Central memory CD8-positive, alpha-beta T cell (primary cell): ENCODE measurements at regions not wholly inside any gene's neighbourhood (a gene's known extent, or its start where the extent isn't known, plus 50 kb on each side); places are given as distances from the start of the nearest gene placed in this dataset.

Source experiments
- ATAC-seq: fragments of 150-1000 bp; cut with Tn5 transposase; replicated peaks from 2 replicates; pipeline ENCODE4 v1.10.0; 2022; ENCODE audit warnings: mild to moderate bottlenecking, moderate FRiP score, moderate number of reproducible peaks; ENCODE audit not compliant: poor library complexity, severe bottlenecking; ENCODE audit errors: extremely low read depth
- DNase-seq, 2 donors: peaks; one replicate each; pipeline ENCODE4 v3.0.0; 2021; ENCODE audit warnings: low spot score in 2 of 2
- H3K27ac Mint-ChIP-seq: one replicate; pipeline ENCODE4 v1.8.0; 2022; ENCODE audit warnings: low read depth, mild to moderate bottlenecking, moderate library complexity, mixed read lengths
- H3K27me3 Mint-ChIP-seq: one replicate; pipeline ENCODE4 v1.8.0; 2022; ENCODE audit warnings: mixed read lengths
- H3K36me3 Mint-ChIP-seq: one replicate; pipeline ENCODE4 v1.8.0; 2022; ENCODE audit warnings: mild to moderate bottlenecking, moderate library complexity, mixed read lengths; ENCODE audit not compliant: insufficient read depth
- H3K4me1 Mint-ChIP-seq: one replicate; pipeline ENCODE4 v1.8.0; 2022; ENCODE audit warnings: mixed read lengths
- H3K4me3 Mint-ChIP-seq: one replicate; pipeline ENCODE4 v1.8.0; 2022; ENCODE audit warnings: mild to moderate bottlenecking, moderate library complexity, mixed read lengths
- H3K9me3 Mint-ChIP-seq: one replicate; pipeline ENCODE4 v1.8.0; 2022; ENCODE audit warnings: mixed read lengths

DNA sequence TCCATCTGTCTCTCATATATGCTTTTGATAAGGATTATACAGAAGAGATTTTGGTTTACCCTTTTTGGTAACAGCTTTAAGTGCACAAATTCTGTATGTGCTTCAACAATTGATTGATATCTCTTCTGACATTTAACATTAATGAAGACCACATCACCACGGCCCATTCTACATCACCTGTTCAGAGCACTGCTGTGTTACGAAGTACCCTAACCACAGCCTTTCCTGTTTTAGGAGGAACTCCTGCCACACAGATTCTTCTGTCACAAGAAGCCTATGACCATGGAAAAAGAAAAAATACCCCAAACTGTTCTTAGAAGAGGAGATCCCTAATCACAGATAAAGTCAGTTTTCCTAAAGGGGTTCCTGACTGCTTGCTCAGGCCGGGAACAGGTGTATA lies 170.1 kb downstream of the NSUN3 start:
- H3K36me3 Mint-ChIP-seq = no peaks in the 10 kb centered on the region
- no peak for ATAC-seq
- H3K4me3 Mint-ChIP-seq = no peak overlapping the region
- H3K27ac Mint-ChIP-seq = no peak overlapping the region
- H3K27me3 Mint-ChIP-seq = no peaks in the 10 kb centered on the region
- H3K9me3 Mint-ChIP-seq = peaks cover under 1% of the 10 kb centered on the region
- DNase-seq = no peak
- no peaks in the 10 kb centered on the region for H3K4me1 Mint-ChIP-seq

DNA sequence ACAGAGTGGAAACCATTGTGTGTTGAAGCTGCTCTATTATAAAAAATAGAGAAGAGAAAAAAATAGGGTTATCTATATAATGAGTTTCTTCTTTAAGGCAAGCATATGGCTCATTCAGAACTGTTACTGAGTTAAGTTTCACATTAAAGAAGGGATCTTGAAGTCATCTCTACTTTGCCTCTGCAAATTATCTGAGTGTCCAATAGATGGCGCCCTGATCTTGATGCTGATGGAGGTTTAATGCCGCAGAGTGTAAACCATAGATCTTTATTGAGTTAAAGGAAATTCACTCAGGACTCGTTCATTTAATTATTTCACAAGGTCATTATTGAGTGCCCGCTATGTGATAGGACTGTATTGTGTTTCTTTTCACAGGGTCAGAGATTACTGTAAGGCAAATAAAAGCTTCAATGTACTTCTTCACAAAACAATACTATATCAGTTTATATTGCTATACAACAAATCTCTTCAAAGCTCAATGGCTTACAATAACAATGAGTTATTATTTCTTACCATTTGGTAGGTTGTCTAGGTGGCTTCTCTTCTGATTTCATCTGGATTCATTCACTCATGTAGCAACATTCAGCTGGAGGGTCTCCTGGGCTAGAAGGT lies 171.4 kb downstream of the NSUN3 start:
- Mint-ChIP-seq H3K36me3 (no peaks in the 10 kb centered on the region), H3K9me3 (peaks cover 6% of the 10 kb centered on the region), H3K4me1 (no peaks in the 10 kb centered on the region), H3K27me3 (no peaks in the 10 kb centered on the region), H3K27ac (no peak overlapping the region), H3K4me3 (no peak overlapping the region)
- ATAC-seq (no peak), DNase-seq (no peak)

DNA sequence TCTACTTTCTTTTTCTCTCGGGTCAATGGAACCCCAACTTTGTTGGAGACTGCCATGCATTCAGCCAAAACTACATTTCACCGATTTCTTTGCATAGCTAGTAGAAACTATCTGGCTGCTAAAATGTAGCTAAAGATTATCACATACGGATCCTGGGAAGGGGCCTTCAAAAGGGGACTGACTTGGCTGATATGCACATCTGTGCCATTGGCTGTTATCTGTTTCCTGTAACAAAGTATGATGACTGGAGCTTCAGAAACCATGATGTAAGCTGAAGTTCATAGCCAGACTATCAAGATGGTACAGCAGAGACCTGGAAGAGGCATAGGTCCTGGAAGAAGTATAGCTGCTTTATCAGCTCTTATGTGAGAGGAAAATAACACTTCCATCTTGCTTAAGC lies 179.1 kb downstream of the NSUN3 start:
- DNase-seq (no peak), ATAC-seq (no peak)
- Mint-ChIP-seq H3K27me3 (no peaks in the 10 kb centered on the region), H3K36me3 (no peaks in the 10 kb centered on the region), H3K27ac (no peak overlapping the region), H3K4me3 (no peak overlapping the region), H3K9me3 (peaks cover 6% of the 10 kb centered on the region), H3K4me1 (no peaks in the 10 kb centered on the region)

DNA sequence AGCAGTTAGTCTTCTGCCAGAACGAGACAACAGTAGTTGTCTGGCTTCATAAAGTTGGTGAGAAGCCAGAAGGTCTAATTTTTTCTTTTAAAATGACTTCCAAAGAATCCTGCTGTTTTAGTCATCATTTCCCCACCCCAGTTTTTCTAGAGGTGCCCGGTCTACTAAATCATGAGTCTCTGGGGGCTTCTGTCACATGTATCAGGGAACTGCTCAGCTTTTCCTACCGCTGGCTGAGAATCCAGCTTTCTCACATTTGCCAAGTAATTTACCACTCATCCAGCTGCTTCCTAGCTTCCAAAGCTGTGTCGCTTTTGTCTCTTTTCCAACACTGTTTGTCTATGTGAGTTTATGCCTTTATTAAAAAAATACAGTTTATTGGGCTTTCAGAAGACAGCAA lies 183.3 kb downstream of the NSUN3 start:
- DNase-seq = no peak
- Mint-ChIP-seq H3K4me1 (no peaks in the 10 kb centered on the region), H3K4me3 (no peak overlapping the region), H3K27ac (no peak overlapping the region), H3K9me3 (no peaks in the 10 kb centered on the region), H3K27me3 (peaks cover 16% of the 10 kb centered on the region), H3K36me3 (no peaks in the 10 kb centered on the region)
- ATAC-seq = no peak

DNA sequence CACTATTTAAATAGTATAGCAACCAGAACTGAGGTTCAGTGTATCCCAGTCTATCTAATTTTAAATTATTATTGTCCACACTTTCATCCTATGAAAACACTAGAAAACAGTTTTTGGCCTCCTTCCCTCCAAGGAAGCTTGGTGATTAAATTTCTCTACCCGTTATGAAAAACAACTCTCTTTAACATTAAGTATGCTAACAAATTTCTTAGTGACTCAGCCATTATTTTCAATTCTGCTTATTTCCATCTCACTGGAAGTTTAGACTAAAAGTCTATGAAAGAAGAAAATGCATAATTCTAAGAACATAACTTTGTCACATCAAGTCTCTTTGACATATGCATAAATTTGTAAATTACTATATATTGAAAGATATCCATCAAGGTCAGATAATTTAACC lies 185.2 kb downstream of the NSUN3 start:
- no peak for DNase-seq
- Mint-ChIP-seq H3K9me3 (no peaks in the 10 kb centered on the region), H3K27me3 (peaks cover 16% of the 10 kb centered on the region), H3K36me3 (no peaks in the 10 kb centered on the region), H3K4me3 (no peak overlapping the region), H3K27ac (no peak overlapping the region), H3K4me1 (no peaks in the 10 kb centered on the region)
- ATAC-seq = no peak

DNA sequence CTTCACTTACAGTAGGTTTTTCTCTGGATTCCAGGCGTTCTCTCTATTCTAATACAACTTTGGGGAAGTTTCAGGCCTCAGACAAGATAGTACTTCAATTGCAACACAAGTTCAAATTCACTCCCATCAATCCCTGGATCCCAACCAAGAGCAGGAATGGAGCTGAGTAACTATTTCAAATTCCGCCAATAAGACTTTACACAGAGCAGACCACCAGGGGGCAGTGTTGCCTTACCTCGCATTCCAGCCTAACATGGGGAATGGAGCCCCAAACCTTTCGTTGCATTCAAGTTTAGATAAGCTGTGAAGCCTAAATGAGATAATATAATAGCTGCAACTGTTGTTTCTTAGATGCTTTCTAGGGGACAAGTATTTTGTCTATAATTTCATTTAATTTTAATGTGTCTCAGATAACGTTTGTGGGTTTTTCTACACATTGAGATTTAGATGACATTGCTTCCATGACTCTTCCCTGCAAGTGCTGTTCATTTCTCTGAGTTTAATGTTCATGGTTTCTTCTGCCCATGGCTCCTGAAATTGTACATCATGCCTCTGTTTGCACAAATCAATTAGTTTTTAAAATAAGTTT lies 186.7 kb downstream of the NSUN3 start:
- no peaks in the 10 kb centered on the region for H3K9me3 Mint-ChIP-seq
- no peak for ATAC-seq
- H3K4me1 Mint-ChIP-seq = no peaks in the 10 kb centered on the region
- H3K27me3 Mint-ChIP-seq = peaks cover 16% of the 10 kb centered on the region
- no peak overlapping the region for H3K27ac Mint-ChIP-seq
- H3K4me3 Mint-ChIP-seq = no peak overlapping the region
- DNase-seq = peak in 1 of 2 donors; percentile 17
- no peaks in the 10 kb centered on the region for H3K36me3 Mint-ChIP-seq

DNA sequence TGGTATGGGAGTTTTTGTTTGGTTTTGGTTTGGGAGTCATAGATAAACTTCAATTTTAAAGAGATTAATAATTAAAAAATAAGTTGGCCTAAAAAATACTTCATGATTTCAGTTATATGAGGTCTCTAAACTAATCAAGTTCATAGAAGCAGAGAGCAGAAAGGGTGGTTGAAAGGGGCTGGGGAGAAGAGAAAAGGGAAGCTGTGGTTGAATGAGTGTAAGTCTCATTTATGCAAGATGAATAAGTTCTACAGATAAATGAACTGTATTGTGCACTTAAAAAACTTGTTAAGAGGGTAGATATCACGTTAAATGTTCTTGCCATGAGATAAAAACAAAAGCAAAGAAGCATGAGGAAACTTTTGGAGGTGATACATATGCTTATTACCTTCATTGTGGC lies 188.7 kb downstream of the NSUN3 start:
- no peaks in the 10 kb centered on the region for H3K9me3 Mint-ChIP-seq
- no peak overlapping the region for H3K27ac Mint-ChIP-seq
- ATAC-seq = no peak
- no peak for DNase-seq
- no peaks in the 10 kb centered on the region for H3K36me3 Mint-ChIP-seq
- H3K27me3 Mint-ChIP-seq = peaks cover 16% of the 10 kb centered on the region
- no peak overlapping the region for H3K4me3 Mint-ChIP-seq
- H3K4me1 Mint-ChIP-seq = no peaks in the 10 kb centered on the region

DNA sequence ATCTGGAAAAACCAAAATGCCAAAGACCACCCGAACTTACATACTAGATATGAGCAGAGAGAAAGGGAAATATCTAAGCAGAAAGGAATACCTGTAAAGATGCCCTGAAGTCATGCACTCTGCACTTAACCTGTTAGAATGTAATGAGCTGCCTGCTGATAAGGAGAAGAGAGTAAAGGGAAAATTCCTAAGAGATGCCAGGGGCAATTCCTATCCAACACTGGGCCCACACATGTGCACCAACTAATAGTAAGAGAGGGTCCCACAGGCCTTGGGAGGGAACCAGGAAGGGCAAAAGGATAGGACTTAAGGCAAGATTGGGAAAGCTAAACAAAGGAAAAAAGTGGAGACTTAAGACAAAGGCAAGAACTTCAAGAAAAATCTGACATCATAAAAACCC lies 189.5 kb downstream of the NSUN3 start:
- Mint-ChIP-seq H3K4me3 (no peak overlapping the region), H3K9me3 (no peaks in the 10 kb centered on the region), H3K27ac (no peak overlapping the region), H3K4me1 (no peaks in the 10 kb centered on the region), H3K36me3 (no peaks in the 10 kb centered on the region), H3K27me3 (peaks cover 16% of the 10 kb centered on the region)
- ATAC-seq = no peak
- DNase-seq = no peak

DNA sequence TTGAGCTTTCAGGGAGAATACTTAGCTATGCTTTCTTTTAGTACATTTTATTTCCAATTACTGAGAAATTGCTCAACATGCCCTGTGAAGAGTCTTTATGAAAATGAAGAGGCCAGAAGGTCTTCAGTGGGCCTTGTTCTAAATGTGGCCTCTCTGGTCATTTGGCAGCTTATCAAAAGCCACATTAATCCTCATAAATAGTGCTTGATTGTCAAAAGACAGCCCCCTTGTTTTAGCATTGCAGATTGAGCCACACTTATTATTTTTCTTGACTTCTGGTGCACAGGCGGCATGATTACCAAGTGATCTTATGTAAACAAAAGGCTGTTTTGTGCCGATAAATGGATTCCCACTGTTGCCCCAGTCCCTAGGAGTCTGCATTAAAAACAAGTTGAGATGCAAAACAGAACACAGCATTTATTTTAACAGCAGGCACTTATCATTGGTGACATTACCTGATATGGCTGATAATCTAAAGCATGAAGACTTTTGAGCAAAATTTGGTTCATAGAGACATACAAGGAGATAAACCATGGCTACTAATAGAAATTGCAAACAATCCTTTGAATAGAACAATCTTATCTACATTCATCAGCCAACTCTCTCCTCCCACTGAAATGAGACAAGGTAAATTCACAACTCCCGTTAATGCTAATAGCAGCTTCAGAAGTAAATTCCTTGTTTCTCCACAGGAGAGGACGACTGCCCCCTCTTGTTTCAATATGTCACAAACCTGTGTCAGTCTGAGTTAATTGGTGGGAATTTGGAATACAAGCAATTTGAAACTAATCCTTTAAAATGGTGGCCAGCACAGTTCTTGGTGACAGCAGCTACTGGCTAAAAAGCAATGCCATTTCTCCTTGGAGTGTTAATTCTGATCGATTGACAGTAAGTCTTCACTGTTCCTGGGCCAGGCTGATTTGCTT lies 194.3 kb downstream of the NSUN3 start:
- ATAC-seq = no peak
- no peak for DNase-seq
- no peak overlapping the region for H3K27ac Mint-ChIP-seq
- no peaks in the 10 kb centered on the region for H3K36me3 Mint-ChIP-seq
- H3K4me3 Mint-ChIP-seq = no peak overlapping the region
- no peaks in the 10 kb centered on the region for H3K4me1 Mint-ChIP-seq
- no peaks in the 10 kb centered on the region for H3K9me3 Mint-ChIP-seq
- no peaks in the 10 kb centered on the region for H3K27me3 Mint-ChIP-seq

DNA sequence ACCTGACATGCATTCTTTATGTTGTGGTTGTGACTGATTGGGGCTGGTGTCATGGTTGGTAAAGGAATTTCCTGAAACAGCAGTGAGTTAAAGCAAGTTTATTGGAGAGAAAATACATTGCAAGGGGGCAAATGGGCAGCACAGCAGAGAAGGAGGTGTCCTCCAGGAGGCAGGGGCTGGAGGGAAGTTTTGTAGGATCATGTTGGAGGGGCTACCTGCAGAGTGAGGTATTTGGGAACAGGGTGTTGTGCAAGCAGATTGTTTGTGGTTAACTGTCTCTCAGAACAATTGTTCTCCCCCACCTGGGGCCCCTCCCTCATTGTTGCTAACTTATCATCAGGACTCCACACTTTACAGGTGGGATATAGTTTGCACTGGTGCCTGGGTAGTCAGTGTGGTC lies 196.0 kb downstream of the NSUN3 start:
- no peaks in the 10 kb centered on the region for H3K4me1 Mint-ChIP-seq
- no peaks in the 10 kb centered on the region for H3K27me3 Mint-ChIP-seq
- H3K36me3 Mint-ChIP-seq = no peaks in the 10 kb centered on the region
- ATAC-seq (no peak), DNase-seq (no peak)
- no peak overlapping the region for H3K27ac Mint-ChIP-seq
- no peaks in the 10 kb centered on the region for H3K9me3 Mint-ChIP-seq
- no peak overlapping the region for H3K4me3 Mint-ChIP-seq

DNA sequence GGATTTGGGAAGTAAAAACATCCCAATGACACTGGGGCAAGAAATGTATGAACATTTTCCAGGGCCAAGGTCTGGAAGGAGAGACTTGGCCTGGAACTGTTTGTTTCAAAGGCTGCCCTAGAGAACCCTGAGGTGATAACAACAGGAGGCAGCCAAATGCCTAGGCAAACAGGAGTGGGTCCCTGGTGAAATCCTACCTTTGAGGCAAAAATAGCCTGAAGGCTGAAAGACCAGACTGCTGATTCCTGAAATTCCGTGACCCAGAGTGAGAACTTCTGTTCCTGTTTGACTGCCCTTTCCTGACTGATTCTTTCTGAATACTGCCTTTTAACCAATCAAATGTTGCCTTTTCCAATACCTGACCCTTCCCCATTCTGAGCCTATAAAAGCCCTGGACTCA lies 196.4 kb downstream of the NSUN3 start:
- no peaks in the 10 kb centered on the region for H3K36me3 Mint-ChIP-seq
- no peak overlapping the region for H3K4me3 Mint-ChIP-seq
- ATAC-seq (no peak), DNase-seq (no peak)
- no peak overlapping the region for H3K27ac Mint-ChIP-seq
- no peaks in the 10 kb centered on the region for H3K4me1 Mint-ChIP-seq
- H3K27me3 Mint-ChIP-seq = no peaks in the 10 kb centered on the region
- H3K9me3 Mint-ChIP-seq = no peaks in the 10 kb centered on the region

DNA sequence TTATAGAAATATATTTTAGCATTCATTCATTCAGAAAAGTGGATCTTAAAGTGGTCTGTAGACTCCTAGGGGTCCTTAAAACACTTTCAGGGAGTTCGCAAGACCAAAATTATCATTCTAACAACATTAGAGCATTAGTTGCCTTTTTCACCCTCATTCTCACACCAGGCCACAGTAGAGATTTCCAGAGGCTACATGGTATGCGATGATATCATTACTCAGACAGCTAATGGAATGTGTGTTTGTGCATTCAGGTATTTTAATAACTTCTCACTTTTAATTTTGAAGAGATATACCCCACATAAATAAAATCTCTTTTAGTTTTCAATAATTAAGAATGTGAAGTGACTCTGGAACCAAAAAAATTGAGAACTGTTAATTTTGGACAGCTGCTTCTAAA lies 206.9 kb downstream of the NSUN3 start:
- no peak for DNase-seq
- no peak for ATAC-seq
- Mint-ChIP-seq H3K9me3 (peaks cover 4% of the 10 kb centered on the region), H3K36me3 (no peaks in the 10 kb centered on the region), H3K27ac (no peak overlapping the region), H3K4me3 (no peak overlapping the region), H3K27me3 (no peaks in the 10 kb centered on the region), H3K4me1 (no peaks in the 10 kb centered on the region)

DNA sequence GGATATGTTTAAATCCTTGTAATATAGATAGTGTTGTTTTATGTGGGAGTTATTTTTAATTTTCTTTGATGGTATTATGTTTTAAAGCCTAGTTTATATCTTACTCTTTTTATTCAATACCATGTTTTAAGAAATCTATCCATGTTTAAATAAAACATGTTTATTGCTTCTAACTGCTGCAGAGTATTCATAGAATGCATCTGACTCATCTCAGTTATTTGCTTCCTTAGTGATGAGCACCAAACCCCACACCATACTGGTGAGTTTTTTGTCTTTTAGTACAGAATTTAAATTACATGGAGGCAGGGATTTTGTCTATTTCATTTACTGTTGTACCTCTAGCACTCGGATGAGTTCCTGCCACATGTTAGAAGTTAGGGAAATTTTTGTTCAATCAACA lies 209.2 kb downstream of the NSUN3 start:
- Mint-ChIP-seq H3K36me3 (no peaks in the 10 kb centered on the region), H3K4me3 (no peak overlapping the region), H3K9me3 (peaks cover 4% of the 10 kb centered on the region), H3K27me3 (no peaks in the 10 kb centered on the region), H3K4me1 (no peaks in the 10 kb centered on the region), H3K27ac (no peak overlapping the region)
- DNase-seq (no peak), ATAC-seq (no peak)
